GM19397 (cell line): ENCODE measurements at regions not wholly inside any gene's neighbourhood (a gene's known extent, or its start where the extent isn't known, plus 50 kb on each side); places are given as distances from the start of the nearest gene placed in this dataset.
"Not testable (repeated sequence)": the region's sequence is repeated elsewhere in the genome, so short reads cannot be mapped to it uniquely, and the experiment has no call there.

ENCODE experiments used
- ATAC-seq: cut with Tn5 transposase; IDR thresholded peaks from one replicate; pipeline ENCODE4 v1.9.1; 2021; ENCODE audit warnings: mild to moderate bottlenecking, moderate library complexity; ENCODE audit not compliant: unreplicated experiment

DNA sequence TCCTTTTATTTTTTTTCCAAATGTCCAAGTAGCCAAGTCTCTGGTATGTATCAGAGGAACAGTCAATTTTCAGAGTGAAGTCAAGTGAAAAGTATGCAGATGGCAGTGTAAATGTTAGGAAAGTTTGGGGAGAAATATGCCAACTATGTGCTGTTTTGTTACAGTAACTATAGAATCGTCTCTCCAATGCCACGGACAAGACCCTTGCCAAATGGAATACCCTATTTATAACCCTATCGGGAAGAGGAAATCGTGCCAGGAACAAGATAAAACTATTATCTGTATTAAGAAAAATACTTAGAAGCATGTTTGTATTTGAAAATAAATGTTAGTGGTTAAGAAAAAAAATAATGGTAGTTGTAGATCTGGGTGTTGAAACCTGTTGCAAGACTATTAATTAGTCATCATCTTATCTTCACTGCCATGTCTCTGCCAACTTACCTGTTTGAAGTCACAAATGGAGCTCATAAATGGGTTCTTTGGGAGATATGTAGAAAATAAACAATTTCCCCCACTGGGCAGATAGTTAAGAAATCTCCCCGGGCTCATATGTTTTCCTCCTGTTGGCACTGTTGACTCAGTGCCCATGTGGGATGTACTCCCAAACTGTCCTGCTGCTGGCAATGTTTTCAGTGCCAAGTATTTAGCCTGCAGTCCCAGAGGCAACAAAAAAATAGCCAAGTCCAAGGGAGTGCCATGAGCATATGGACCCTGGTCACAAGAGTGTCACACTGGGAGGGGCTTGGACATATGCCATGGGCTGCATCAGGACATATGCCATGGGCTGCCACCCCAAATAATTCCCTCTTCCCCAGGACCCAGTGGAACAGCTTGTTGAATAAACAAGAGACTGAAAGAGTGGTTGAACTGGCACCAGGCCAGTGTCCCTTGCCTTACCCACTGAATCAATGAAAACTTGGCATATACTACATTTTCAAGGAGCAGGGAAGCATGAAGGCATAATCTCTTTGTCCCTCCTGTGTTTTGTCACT is 366.9 kb downstream of the OSR1 start:
- ATAC-seq, result no peak

DNA sequence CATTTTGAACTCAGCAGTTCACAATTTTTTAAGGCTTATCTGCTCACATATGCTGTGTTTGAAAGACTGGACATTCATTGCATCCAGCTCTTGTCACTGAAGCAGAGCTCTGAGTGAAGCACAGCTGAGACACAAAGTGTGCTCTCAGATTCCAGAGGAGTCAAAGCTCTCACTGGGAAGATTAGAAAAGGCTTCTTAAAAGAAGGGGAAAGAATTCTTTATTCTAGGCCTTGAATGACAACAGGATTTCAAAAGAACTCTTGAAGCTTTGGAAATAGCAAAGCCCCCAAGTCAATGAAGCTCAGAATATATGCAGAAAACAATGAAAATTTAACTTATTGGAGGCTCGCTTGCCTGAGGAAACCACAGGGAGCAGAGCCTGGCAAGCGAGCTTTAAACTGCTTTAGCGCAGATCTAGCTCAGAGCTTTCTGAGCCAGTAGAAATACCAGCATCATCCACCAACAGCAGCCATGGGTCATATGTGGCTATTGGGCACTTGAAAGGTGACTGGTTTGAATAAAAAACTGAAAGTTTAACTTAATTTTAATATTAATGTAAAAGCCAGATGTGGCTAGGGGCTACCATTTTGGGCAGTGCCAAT is 369.7 kb downstream of the OSR1 start:
- ATAC-seq, result no peak

DNA sequence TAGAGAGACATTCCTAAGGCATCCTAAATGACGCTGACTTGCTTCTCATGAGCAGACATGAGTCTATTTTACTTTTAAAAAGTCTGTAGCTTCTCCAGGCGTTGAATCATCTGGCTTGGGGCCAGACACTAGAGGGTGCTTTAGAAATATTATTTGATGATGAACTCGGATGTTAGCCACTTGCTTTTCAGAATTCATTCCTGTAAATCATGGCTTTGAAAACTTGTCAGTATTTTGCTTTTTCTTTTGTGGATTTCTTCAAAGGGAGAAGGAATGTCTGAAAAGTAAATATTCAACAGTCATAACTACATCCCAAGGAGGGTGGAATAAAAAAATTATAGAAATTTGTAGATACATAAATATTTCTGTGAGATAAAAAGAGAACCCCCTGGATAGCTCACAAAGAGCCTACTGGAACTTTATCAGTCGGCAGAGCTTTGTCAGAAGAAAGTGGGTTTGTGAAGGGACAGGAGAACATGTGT is 370.8 kb downstream of the OSR1 start:
- ATAC-seq, result no peak

DNA sequence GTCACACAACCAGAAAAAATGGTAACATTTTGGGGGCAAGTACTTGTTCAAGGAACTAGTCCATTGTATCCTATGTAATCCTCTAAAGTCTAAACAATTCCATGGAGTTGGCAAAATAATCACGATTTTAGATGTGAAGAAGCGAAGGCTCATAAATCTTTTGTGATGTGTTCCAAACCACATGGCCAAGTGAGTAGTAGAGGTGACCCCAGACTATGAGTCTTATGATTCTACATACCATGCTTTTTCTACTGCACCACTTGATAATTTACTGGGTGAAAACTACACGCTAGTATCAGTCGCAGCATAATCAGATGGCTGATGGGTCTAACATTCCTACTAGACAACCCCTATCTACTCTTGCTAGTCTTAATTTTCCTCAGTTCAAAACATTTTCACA is 371.4 kb downstream of the OSR1 start:
- no peak for ATAC-seq

DNA sequence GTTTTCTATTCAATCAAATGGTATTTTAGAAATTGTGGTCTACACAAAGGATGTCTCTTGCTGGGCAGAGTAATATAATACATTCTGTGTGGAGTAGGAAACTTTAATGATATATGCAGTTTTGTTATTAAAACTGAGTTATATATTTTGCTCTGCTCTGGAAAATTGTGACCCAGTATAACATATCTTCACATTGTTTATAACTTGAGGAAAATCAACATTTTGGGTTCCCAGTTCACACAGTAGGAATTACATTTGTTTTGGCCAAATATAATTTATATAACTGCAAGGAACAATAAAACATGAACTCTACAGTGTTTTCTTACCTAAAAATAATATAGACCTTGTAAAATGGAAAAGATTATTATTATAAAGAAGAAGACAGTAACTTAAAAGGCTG is 372.4 kb downstream of the OSR1 start:
- no peak for ATAC-seq

DNA sequence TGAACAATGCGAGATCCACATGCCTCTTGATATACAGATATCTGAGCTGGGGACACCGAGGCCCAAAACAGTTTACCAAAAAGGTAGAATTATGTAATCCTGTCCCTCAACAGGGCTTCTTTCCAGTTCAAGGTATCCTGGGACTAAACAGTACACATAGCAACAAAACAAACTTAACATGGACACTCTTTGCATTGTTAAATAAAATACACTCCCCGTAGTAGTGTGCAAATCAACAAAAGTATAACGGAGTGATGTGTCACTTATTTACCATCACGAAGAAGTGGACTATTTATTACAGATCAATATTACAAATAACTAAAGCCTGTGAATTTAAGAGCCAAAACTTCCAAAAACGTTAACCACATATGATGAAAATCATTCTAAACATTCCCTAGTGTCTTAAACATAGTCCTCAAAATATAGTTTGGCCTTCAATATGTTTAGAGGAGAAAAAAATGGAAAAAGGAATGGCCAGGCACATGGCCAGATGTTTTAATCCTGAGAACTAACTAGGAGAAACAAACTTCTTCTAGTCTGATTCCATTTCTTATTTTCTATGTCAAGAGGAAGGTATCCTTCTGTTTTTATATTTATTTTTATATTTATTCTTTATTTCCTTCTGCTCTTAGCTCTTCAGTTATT is 377.5 kb downstream of the OSR1 start:
- ATAC-seq, result no peak

DNA sequence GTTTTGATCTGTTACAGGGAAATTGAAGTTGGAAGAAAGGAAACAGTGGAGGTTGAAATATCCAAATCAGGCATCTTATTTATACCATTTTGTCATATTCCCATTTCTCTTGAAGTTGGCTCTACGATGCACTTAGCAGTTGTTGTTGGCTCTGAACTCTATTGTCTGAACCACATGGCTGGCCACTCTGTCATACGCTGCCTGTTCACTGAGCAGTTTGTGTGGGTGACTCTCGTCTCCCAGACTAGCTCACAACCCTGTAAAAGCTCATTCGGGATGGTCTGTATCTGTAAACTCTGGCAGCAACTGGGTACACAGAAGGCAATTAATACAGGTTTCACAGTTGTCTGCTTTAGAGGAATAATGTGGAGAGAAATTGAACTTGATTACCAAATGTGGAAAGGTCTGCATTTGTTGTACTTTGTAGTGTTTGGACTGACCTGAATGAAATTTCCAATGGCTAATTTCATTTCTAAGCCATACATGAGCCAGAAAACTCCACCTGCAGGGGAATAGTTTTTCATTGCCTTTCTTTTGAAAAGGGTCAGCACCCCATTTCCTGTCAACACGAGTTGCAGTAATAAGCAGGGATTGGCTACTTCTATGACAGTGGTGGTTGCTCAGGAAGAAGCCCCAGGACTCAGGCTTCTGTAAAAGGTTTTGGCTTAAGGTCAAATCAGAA is 378.2 kb downstream of the OSR1 start:
- ATAC-seq, result no peak

DNA sequence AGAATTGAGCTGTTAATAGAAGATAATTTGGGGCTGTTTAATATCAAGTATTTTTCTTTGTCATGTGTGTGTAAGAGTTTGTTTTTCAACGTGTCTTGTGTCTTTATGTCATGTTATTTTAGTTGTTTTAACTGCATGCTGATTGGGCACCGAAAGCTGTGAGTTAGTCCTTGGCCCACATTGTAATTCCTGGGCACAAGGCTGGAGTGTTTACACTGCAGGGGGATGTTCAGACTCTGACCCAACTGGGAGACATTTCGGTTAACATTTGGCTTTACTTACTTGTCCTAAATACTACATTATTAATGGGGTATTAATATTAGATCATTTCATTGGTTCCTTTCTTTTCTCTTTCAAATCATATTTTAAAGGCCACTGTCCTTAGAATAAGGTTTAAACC is 381.0 kb downstream of the OSR1 start:
- ATAC-seq, result no peak

DNA sequence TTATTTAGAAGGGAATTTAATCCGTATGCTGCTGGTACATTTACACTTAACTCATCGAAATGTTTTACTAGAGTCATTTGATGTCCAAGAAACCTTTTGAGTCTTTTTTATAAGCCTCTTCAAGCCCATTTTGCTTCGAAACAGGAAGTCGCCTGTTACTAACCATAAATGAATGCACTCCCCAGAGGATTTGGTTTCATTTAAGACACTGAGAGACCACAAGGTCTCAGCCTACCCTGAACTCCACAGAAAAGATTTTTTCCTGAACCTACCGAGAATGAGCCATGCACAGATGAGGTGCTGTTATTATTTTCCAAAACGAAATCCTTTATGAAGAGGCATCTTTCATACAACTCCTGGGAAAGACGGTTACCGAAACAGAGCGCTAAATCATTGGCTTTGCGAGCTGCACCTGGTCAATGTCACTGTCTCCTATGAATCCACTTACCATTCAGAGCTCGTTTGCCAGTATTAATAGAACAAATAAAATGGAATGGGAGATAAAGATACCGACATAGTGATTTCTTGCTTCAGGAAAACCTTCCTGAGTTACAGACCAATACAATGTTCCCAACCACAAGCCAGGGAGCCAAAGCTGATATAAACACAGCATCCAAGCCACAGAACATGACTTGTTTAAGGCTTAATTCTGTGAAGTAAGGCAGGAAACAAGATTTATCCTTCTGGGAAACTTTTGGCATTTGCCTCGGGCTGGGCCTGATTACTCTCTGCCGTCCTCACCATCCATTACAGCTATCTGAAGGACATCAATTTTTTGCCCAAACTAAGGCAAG is 382.1 kb downstream of the OSR1 start:
- ATAC-seq, result peak; percentile 78

DNA sequence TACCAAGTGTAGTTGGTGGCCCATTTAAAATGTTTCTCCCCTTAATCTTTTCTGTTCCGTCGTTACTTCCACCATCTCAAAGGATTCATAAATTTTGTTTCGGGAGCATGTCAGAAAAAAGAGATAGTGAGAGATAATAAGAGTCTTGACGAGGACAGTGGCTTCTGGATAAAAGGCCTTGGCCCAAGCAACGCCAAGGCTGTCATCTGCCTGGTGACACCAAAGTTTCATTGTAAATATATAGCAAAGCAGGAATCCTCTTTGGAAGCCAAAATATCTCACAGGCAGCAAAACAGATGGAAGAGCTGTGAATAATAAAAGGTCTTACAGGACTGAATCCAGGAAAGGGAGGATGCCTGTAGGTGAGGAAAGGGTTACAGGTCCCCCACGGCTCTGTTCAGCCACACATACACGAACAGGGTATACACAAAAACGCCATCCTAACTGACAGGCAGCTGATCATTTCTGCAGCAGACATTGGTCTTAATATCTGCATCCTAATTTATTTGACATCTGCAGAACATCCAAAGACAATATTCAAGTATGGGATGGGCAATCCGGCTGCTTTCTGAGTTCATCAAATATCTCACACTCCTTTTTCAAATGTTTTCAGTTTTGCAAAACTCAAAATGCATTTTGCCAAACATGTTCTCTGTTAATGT is 382.8 kb downstream of the OSR1 start:
- ATAC-seq, result no peak

DNA sequence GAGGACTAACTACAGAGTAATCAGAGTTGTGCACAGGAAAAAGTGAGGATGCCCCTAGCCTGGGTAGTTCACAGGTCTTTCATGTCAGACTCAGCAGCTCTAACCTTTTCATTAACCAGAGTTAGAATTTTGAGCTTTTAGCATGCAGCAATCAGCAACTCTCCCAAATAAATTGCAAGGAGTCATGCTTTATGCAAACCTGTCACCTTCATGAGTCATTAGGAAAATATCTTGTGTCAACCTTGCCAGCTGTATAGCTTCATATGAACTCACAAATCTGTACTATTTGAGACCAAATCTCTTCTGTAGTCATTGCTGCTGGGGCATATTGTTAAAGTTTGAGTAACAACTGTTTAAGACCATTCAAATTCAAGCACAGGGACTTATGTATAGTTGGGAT is 382.3 kb upstream of the NT5C1B start:
- ATAC-seq, result no peak

DNA sequence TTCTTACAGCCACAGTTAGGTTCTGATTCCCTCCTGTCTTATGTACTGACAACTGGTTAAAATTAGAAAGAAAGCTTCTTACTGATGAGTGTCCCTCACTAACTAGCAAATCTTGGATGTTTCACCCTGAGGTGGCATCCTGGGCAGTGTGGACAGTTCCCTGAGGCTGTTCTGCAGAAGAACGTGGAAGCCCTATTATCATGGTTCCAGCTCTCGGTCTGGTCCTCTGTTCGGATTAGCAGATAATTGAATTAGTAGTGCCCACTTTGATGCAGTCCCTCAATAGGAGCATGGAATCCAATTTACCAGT is 381.7 kb upstream of the NT5C1B start:
- no peak for ATAC-seq

DNA sequence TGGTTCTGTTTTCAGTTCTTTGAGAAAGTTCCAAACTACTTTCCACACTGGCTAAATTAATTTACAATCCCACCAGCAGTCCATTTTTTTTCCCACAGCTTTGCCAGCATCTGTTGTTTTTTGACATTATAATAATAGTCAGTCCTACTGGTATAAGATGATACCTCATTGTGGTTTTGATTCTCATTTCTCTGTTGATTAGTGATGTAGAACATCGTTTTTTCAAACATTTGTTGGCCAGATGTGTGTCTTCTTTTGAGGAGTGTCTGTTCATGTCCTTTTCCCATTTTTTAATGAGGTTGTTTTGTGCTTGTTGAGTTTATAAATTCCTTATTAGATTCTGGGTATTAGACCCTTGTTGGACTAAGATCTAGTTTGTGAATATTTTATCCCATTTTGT is 376.8 kb upstream of the NT5C1B start:
- ATAC-seq, result no peak

DNA sequence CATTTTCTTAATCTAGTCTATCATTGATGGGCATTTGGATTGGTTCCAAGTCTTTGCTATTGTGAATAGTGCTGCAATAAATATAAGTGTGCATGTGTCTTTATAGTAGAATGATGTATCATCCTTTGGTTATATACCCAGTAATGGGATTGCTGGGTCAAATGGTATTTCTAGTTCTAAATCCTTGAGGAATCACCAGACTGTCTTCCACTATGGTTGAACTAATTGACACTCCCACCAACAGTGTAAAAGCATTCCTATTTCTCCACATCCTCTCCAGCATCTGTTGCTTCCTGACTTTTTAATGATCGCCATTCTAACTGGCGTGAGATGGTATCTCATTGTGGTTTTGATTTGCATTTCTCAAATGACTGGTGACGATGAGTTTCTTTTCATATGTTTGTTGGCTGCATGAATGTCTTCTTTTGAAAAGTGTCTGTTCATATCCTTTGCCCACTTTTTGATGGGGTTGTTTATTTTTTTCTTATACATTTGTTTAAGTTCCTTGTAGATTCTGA is 374.4 kb upstream of the NT5C1B start:
- not testable (repeated sequence) for ATAC-seq

DNA sequence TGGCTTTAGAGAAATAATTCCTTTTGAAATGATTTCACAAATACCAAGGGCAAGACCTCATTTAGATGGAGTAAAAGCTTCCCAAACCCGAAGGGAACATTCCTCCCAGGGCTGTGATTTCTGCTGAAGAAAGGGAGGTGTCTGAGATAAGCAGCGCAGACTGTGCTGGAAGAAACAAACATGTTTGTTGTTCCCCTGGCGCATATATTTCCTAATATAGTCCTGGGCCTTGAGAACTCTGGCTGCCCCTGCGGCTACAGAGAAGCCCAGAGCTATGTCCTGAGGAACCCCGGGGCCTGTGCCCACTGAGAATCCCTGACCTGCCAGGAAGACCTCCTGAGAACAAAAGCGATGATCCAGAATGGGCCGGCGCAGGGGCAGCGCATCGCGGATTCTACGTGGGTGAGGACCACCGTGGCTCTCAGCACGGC is 372.6 kb upstream of the NT5C1B start:
- ATAC-seq, result no peak

DNA sequence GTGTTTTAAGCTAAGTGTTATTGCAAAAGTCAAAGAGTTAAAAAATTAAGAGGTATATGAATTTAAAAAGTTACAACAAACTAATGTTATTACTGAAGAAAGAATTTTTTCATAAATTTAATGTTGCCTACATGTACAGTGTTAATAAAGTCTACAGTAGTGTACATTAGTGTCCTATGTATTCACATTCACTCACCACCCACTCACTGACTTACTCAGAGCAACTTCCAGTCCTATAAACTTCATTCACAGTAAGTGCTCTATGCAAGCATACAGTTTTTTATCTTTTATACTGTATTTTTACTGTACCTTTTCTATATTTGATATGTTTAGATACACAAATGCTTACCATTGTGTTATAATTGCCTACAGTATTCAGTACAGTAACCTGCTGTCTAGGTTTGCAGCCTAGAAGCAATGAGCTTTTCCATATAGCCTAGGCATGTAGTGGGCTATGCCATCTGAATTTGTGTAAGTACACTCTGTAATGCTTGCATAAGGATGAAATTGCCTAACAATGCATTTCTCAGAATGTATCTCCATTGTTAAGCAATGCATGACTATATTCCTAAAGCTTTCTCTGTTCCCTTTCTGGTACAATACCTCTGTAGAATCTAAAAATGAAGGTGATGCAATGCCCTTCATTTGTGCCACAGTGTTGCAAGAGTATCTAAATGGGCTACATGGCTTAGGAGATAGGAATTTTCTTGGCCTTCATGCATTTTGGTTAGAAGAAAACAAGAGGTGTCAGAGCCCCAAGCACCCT is 370.8 kb upstream of the NT5C1B start:
- ATAC-seq, result no peak

DNA sequence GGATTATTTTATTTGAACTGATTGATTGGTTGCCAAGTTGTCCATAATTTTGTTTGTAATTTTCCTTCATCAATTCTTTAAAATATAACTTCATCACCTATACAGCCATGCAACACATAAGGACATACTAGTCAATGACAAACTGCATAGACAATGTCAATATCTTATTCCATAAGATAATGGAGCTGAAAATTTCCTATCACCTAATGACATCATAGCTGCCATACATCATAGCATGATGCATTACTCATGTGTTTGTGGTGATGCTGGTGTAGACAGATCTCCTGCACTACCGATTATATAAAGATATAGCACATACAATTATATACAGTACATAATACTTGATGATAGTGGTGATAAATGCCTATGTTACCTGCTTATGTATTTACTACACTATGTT is 369.8 kb upstream of the NT5C1B start:
- no peak for ATAC-seq

DNA sequence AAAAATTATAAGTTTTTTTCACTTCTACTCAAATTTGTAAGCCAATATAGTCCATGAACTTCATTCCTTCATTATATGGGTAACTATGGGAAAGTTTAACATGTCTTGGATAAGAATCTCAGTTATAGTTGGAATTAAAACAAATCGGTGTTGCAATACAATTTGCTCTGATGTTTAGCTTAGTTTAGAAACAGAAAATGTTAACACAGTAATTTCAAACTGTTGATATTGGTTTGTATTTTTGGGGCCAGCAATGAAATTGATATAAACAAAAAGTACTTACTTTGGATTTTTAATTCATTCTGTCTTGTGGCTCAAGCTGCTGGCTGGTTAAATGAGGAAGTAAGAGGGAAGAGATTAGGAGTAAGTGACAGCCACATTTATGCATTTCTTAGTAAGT is 368.5 kb upstream of the NT5C1B start:
- ATAC-seq, result no peak

DNA sequence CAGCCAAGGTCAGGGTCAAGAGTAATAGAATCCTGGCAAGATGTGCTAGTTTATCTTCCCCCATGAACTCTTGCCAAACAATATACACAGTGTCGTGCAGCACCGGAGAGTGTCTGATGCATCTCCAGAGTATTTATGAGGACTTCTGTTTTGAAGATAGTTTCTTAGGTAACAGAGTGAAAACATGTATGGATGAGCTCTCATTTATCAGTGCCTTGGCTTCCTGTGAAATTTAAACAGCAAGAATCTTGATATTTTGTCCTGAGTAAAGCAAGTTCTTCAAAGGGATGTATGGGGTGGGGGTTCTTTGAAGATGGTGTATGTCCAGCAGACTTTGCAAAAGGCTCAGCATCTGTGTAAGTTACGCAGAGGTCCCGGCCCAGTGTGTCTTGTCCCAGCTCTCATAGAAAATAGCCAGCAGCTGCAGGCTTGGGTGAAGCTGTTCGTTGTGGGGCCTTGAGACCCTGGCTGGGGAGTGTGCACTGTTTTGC is 361.0 kb upstream of the NT5C1B start:
- no peak for ATAC-seq
